ENCODE measurements at regions not wholly inside any gene's neighbourhood (a gene's known extent, or its start where the extent isn't known, plus 50 kb on each side); places are given as distances from the start of the nearest gene placed in this dataset.

DNA sequence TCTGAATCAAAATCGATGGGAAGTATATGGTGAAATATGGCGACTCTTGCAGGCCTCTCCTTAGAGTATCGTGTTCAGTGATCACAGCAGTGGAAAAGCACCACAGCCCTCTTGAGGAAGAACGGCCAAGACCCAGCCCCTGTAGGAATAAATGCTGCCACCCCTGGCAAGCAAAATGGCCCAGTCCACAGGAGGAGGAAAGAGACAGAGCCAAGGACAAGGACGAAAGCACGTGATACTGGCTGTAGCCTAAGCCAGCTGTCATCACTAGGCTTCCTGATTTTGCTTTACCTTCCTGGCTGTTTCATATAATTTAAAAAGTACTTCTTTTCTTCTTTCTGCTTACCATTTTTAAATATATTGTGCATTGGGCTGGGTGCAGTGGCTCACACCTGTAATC, 395.0 kb upstream of the SHH start:
- intact Hi-C loops (cut with micrococcal nuclease; ENCODE audit: unreplicated experiment): no loop called here
- no peak for TF ChIP-seq TCF7L2 (IDR thresholded peaks at IDR 0.05; ENCODE audit: low read depth, low read length)
- no peak for TF ChIP-seq SIN3A (IDR thresholded peaks at IDR 0.05; ENCODE audit: borderline replicate concordance, insufficient read depth, low read depth, low read length)
- no peak for TF ChIP-seq POLR2AphosphoS5 (IDR thresholded peaks at IDR 0.05; ENCODE audit: low read depth, low read length)
- TF ChIP-seq, protein P1, sequence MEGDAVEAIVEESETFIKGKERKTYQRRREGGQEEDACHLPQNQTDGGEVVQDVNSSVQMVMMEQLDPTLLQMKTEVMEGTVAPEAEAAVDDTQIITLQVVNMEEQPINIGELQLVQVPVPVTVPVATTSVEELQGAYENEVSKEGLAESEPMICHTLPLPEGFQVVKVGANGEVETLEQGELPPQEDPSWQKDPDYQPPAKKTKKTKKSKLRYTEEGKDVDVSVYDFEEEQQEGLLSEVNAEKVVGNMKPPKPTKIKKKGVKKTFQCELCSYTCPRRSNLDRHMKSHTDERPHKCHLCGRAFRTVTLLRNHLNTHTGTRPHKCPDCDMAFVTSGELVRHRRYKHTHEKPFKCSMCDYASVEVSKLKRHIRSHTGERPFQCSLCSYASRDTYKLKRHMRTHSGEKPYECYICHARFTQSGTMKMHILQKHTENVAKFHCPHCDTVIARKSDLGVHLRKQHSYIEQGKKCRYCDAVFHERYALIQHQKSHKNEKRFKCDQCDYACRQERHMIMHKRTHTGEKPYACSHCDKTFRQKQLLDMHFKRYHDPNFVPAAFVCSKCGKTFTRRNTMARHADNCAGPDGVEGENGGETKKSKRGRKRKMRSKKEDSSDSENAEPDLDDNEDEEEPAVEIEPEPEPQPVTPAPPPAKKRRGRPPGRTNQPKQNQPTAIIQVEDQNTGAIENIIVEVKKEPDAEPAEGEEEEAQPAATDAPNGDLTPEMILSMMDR (IDR thresholded peaks at IDR 0.05): no peak
- TF ChIP-seq, protein P2, sequence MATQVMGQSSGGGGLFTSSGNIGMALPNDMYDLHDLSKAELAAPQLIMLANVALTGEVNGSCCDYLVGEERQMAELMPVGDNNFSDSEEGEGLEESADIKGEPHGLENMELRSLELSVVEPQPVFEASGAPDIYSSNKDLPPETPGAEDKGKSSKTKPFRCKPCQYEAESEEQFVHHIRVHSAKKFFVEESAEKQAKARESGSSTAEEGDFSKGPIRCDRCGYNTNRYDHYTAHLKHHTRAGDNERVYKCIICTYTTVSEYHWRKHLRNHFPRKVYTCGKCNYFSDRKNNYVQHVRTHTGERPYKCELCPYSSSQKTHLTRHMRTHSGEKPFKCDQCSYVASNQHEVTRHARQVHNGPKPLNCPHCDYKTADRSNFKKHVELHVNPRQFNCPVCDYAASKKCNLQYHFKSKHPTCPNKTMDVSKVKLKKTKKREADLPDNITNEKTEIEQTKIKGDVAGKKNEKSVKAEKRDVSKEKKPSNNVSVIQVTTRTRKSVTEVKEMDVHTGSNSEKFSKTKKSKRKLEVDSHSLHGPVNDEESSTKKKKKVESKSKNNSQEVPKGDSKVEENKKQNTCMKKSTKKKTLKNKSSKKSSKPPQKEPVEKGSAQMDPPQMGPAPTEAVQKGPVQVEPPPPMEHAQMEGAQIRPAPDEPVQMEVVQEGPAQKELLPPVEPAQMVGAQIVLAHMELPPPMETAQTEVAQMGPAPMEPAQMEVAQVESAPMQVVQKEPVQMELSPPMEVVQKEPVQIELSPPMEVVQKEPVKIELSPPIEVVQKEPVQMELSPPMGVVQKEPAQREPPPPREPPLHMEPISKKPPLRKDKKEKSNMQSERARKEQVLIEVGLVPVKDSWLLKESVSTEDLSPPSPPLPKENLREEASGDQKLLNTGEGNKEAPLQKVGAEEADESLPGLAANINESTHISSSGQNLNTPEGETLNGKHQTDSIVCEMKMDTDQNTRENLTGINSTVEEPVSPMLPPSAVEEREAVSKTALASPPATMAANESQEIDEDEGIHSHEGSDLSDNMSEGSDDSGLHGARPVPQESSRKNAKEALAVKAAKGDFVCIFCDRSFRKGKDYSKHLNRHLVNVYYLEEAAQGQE (IDR thresholded peaks at IDR 0.05; ENCODE audit: insufficient read depth in 1 of 2, low read depth in 2 of 2, low read length in 1 of 2): no peak
- Histone ChIP-seq H3K27ac (ENCODE audit: low read length) (no peak overlapping the region), H3K4me3 (ENCODE audit: low read depth in 2 of 2, low read length in 2 of 2) (no peak overlapping the region), H3K9me3 (ENCODE audit: control insufficient read depth, insufficient read depth, low read depth, low read length) (no peaks in the 10 kb centered on the region), H3K27me3 (ENCODE audit: control insufficient read depth, insufficient read depth, low read length) (no peaks in the 10 kb centered on the region), H3K4me1 (ENCODE audit: control insufficient read depth, insufficient read depth, low read length) (no peaks in the 10 kb centered on the region), H3K36me3 (ENCODE audit: control insufficient read depth, insufficient read depth, low read length) (no peaks in the 10 kb centered on the region)
- no TSS peak for BruUV-seq (replicated peaks)
- in situ Hi-C loops (cut with HindIII; ENCODE audit: low pct_unique_long_range_greater_than_20kb, low sequenced_read_pairs): no loop called here
- POLR2A ChIA-PET: no interaction called here
- no peak for ATAC-seq
- CTCF ChIA-PET: no interaction called here
- no peak for DNase-seq (ENCODE audit: low read depth, low spot score)

DNA sequence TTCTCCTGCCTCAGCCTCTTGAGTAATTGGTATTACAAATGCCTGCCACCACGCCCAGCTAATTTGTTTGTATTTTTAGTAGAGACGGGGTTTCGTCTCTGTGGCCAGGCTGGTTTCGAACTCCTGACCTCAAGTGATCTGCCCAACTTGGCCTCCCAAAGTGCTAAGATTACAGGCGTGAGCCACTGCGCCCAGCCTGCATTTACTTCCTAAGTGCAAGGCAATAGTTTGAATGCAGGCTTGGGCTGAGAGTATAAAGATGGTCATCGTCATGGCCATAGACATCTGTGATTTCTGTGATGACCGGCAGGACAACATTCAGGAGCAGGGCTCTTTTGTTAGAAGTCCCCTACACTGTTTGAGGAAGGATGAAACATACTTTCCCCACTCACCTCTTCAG, 393.9 kb upstream of the SHH start:
- ChIA-PET POLR2A (no interaction called here), CTCF (no interaction called here)
- ATAC-seq: no peak
- intact Hi-C loops (cut with micrococcal nuclease; ENCODE audit: unreplicated experiment): no loop called here
- Histone ChIP-seq H3K4me1 (ENCODE audit: control insufficient read depth, insufficient read depth, low read length) (no peaks in the 10 kb centered on the region), H3K9me3 (ENCODE audit: control insufficient read depth, insufficient read depth, low read depth, low read length) (no peaks in the 10 kb centered on the region), H3K27me3 (ENCODE audit: control insufficient read depth, insufficient read depth, low read length) (no peaks in the 10 kb centered on the region), H3K27ac (ENCODE audit: low read length) (no peak overlapping the region), H3K4me3 (ENCODE audit: low read depth in 2 of 2, low read length in 2 of 2) (no peak overlapping the region), H3K36me3 (ENCODE audit: control insufficient read depth, insufficient read depth, low read length) (no peaks in the 10 kb centered on the region)
- no peak for DNase-seq (ENCODE audit: low read depth, low spot score)
- in situ Hi-C loops (cut with HindIII; ENCODE audit: low pct_unique_long_range_greater_than_20kb, low sequenced_read_pairs): no loop called here
- TF ChIP-seq SIN3A (IDR thresholded peaks at IDR 0.05; ENCODE audit: borderline replicate concordance, insufficient read depth, low read depth, low read length): no peak
- TF ChIP-seq, protein P2 (IDR thresholded peaks at IDR 0.05; ENCODE audit: insufficient read depth in 1 of 2, low read depth in 2 of 2, low read length in 1 of 2): no peak
- no peak for TF ChIP-seq POLR2AphosphoS5 (IDR thresholded peaks at IDR 0.05; ENCODE audit: low read depth, low read length)
- TF ChIP-seq, protein P1 (IDR thresholded peaks at IDR 0.05): no peak
- TF ChIP-seq TCF7L2 (IDR thresholded peaks at IDR 0.05; ENCODE audit: low read depth, low read length): no peak
- no TSS peak for BruUV-seq (replicated peaks)

Measured in Panc1 (cell line).